B cell (primary cell): ENCODE measurements at regions not wholly inside any gene's neighbourhood (a gene's known extent, or its start where the extent isn't known, plus 50 kb on each side); places are given as distances from the start of the nearest gene placed in this dataset.

Source experiments
- CTCF ChIP-seq: fragments of 200-600 bp; IDR thresholded peaks from one replicate; pipeline ENCODE4 v1.8.0; 2022; ENCODE audit warnings: antibody characterized with exemption, mild to moderate bottlenecking
- EZH2 ChIP-seq: IDR thresholded peaks from 2 replicates; pipeline ENCODE4 v1.6.1; 2012; ENCODE audit warnings: borderline replicate concordance, low read depth, mild to moderate bottlenecking, moderate library complexity, low read length; ENCODE audit not compliant: insufficient read depth, poor library complexity, severe bottlenecking

DNA sequence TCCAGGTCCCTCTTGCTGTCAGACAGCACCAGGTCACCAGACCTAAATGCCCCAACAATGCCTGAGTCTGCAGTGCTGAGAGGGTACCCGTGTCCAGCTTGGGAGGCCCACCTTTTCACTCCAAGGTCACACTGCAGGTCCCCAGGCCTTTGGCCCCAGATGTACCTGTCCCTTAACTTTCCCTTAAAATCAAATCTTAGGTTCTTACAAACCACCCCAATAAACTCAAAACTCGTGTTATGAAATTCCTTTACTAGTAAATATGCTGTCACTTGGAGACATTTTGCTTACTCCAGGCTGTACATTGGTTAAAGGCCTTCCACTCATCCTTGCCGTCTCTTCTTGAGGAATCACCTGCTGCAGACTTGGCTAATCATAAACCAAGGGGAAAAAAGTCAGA lies 165.7 kb upstream of the RREB1 start:
- TF ChIP-seq CTCF (no peak), EZH2 (no peak)
